Right atrium auricular region (tissue), 2 donors: ENCODE measurements at regions not wholly inside any gene's neighbourhood (a gene's known extent, or its start where the extent isn't known, plus 50 kb on each side); places are given as distances from the start of the nearest gene placed in this dataset.

Experiments used
- DNase-seq: peaks from one replicate; pipeline ENCODE4 v3.0.0-alpha.2; 2019; ENCODE audit warnings: low spot score
- H3K27ac ChIP-seq, 2 donors: fragments of 200-600 bp; sonication (generic); 1 replicate in 1 of 2; 2 replicates in 1 of 2; pipeline ENCODE4 v1.5.1; 2016 to 2019
- H3K27me3 ChIP-seq, 2 donors: fragments of 200-600 bp; sonication (generic); one replicate each; pipeline versions ENCODE4 v1.5.1 to v1.6.0; 2017 to 2019
- H3K36me3 ChIP-seq: fragments of 200-600 bp; sonication (generic); one replicate; pipeline ENCODE4 v1.5.1; 2016
- H3K4me1 ChIP-seq, 2 donors: fragments of 200-600 bp; sonication (generic); one replicate each; pipeline versions ENCODE4 v1.5.1 to v1.6.0; 2017 to 2019
- H3K4me3 ChIP-seq, 2 donors: fragments of 200-600 bp; sonication (generic); 1 replicate in 1 of 2; 2 replicates in 1 of 2; pipeline ENCODE4 v1.5.1; 2017 to 2019; ENCODE audit warnings: mild to moderate bottlenecking in 1 of 2, moderate library complexity in 1 of 2
- H3K9me3 ChIP-seq, 2 donors: fragments of 200-600 bp; sonication (generic); one replicate each; pipeline ENCODE4 v1.5.1; 2019
- TF ChIP-seq, protein P1 (sequence below), 2 donors: fragments of 200-600 bp; sonication (generic); IDR thresholded peaks; one replicate each; pipeline ENCODE4 v1.5.1; 2019; ENCODE audit warnings: antibody characterized with exemption in 2 of 2

DNA sequence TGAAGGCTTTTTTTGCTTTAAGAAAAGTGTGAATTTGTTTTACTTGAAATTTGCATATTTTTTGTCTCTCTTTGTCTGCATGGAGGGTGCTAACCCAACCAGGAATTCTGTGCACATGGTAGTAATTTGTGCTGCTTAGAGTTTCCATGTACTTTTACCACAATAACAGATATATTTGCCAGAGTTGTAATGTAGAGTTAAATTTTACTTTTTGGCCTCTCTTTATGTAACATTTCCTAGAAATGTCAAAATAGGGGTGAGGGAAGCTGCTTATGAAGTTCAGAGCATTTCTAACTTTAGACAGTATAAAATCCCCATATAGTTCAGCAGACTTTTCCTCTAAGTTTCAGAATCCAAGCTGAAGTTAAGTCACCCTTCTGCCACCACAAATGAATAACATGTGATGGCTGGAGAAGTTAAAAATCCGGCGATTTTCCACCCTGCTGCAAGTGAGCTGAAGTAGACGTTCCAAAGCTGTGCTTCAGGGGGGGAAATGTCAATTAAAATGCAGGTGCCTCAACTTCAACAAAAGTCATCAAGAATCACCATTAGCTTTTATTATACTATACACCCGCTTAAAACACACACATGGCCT lies 385.7 kb upstream of the NR2F2 start:
- Histone ChIP-seq H3K36me3 (no peaks in the 10 kb centered on the region), H3K27me3 (no peaks in the 10 kb centered on the region), H3K4me3 (no peak overlapping the region), H3K27ac (no peak overlapping the region), H3K4me1 (no peaks in the 10 kb centered on the region), H3K9me3 (no peaks in the 10 kb centered on the region)
- TF ChIP-seq, protein P1, sequence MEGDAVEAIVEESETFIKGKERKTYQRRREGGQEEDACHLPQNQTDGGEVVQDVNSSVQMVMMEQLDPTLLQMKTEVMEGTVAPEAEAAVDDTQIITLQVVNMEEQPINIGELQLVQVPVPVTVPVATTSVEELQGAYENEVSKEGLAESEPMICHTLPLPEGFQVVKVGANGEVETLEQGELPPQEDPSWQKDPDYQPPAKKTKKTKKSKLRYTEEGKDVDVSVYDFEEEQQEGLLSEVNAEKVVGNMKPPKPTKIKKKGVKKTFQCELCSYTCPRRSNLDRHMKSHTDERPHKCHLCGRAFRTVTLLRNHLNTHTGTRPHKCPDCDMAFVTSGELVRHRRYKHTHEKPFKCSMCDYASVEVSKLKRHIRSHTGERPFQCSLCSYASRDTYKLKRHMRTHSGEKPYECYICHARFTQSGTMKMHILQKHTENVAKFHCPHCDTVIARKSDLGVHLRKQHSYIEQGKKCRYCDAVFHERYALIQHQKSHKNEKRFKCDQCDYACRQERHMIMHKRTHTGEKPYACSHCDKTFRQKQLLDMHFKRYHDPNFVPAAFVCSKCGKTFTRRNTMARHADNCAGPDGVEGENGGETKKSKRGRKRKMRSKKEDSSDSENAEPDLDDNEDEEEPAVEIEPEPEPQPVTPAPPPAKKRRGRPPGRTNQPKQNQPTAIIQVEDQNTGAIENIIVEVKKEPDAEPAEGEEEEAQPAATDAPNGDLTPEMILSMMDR (IDR thresholded peaks at IDR 0.05), result no peak
- DNase-seq, result no peak

DNA sequence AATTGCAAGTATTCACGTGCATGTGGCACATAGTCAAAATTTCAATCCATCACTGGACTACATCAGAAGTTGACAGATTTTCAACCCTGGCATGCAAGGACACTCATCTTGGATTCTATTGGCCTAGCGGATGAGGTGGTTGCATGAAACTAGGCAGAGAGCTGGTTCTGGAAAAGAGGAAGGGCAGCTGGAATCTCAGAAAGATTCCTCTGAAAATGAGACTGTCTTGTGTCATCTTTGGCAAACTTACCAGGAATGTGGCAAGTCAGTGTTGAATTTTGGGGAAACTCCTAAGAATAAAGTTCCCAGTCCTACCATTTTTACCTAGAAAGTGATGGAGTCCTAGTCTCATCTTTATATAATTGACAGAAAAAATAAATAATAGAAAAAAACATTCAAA lies 384.3 kb upstream of the NR2F2 start:
- DNase-seq, result no peak
- Histone ChIP-seq H3K4me1 (no peaks in the 10 kb centered on the region), H3K9me3 (no peaks in the 10 kb centered on the region), H3K27ac (no peak overlapping the region), H3K36me3 (no peaks in the 10 kb centered on the region), H3K4me3 (no peak overlapping the region), H3K27me3 (no peaks in the 10 kb centered on the region)
- TF ChIP-seq, protein P1 (IDR thresholded peaks at IDR 0.05), result no peak

GRCh38 chr15:95946926-95947325 lies 383.6 kb upstream of the NR2F2 start:
- Histone ChIP-seq H3K36me3 (no peaks in the 10 kb centered on the region), H3K27me3 (no peaks in the 10 kb centered on the region), H3K9me3 (no peaks in the 10 kb centered on the region), H3K27ac (no peak overlapping the region), H3K4me3 (no peak overlapping the region), H3K4me1 (no peaks in the 10 kb centered on the region)
- DNase-seq, result no peak
- TF ChIP-seq, protein P1 (IDR thresholded peaks at IDR 0.05), result no peak

GRCh38 chr15:95948411-95948810 lies 382.1 kb upstream of the NR2F2 start:
- no peak for DNase-seq
- H3K4me1 ChIP-seq, result no peaks in the 10 kb centered on the region
- no peaks in the 10 kb centered on the region for H3K9me3 ChIP-seq
- no peaks in the 10 kb centered on the region for H3K36me3 ChIP-seq
- TF ChIP-seq, protein P1 (IDR thresholded peaks at IDR 0.05), result no peak
- H3K27ac ChIP-seq, result no peak overlapping the region
- H3K4me3 ChIP-seq, result no peak overlapping the region
- H3K27me3 ChIP-seq, result no peaks in the 10 kb centered on the region

DNA sequence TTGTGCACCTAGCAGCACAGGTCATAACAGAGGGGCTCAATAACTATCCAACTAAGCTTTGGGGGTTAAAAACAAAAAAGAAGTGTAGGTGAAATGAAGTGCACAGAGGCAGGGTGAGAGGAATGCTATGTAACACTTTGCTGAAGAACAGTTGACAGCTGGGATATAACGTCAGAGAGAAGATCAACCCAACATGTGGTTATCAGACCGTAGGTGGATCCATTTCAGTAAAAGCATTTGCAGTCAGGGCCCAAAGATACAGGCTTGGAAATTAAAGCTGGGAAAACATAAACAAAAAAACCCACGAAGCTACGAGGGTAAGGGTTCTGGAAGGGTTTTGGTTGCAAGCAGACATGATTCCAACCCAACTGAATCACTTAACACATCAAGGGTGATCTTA lies 377.5 kb upstream of the NR2F2 start:
- H3K27me3 ChIP-seq, result no peaks in the 10 kb centered on the region
- TF ChIP-seq, protein P1 (IDR thresholded peaks at IDR 0.05), result no peak
- H3K9me3 ChIP-seq, result peaks cover 0 to 11% of the 10 kb centered on the region in 2 donors
- DNase-seq, result no peak
- H3K4me1 ChIP-seq, result no peaks in the 10 kb centered on the region
- no peak overlapping the region for H3K4me3 ChIP-seq
- no peak overlapping the region for H3K27ac ChIP-seq
- H3K36me3 ChIP-seq, result no peaks in the 10 kb centered on the region

GRCh38 chr15:95957861-95958260 lies 372.6 kb upstream of the NR2F2 start:
- H3K27ac ChIP-seq, result no peak overlapping the region
- H3K9me3 ChIP-seq, result peaks cover 0 to 30% of the 10 kb centered on the region in 2 donors
- no peak for DNase-seq
- H3K27me3 ChIP-seq, result no peaks in the 10 kb centered on the region
- H3K4me3 ChIP-seq, result no peak overlapping the region
- H3K36me3 ChIP-seq, result no peaks in the 10 kb centered on the region
- no peaks in the 10 kb centered on the region for H3K4me1 ChIP-seq
- TF ChIP-seq, protein P1 (IDR thresholded peaks at IDR 0.05), result no peak
